K562 (cell line): ENCODE measurements at regions not wholly inside any gene's neighbourhood (a gene's known extent, or its start where the extent isn't known, plus 50 kb on each side); places are given as distances from the start of the nearest gene placed in this dataset.

ENCODE experiments used
- ATAC-seq: fragments of 200-7000 bp; cut with Tn5 transposase; 3 replicates; pipeline ENCODE4 v1.9.1; 2020; ENCODE audit warnings: moderate library complexity
- BruUV-seq: library from RNA; stranded (reverse); fragments of 400-500 nt; replicated peaks from 2 replicates; lab custom pipeline; 2021; lab: Mats Ljungman, UMichigan
- CTCF ChIA-PET: fragments of 300-600 bp; formaldehyde crosslinking; extraction: SDS; loops from one replicate; lab custom pipeline; 2021; ENCODE audit warnings: low intra/inter-chr PET ratio; lab: Yijun Ruan, JAX
- POLR2A ChIA-PET: fragments of 300-600, 350-650 bp; sonication (Branson Sonifier 250); formaldehyde crosslinking; extraction: SDS; loops from one replicate; lab custom pipeline; 2021; ENCODE audit warnings: antibody characterized with exemption, inconsistent platforms; lab: Yijun Ruan, JAX
- DNase-seq, 4 experiments: peaks; one replicate each; pipeline versions ENCODE4 v3.0.0 to v3.0.0-alpha.2; 2011 to 2018; ENCODE audit warnings: low spot score in 3 of 4, mixed read lengths in 3 of 4; ENCODE audit errors: extremely low read depth in 1 of 4
- FAIRE-seq: peaks from 2 replicates; lab custom pipeline; 2011; peaks lifted over from hg19 to GRCh38; lab: Jason Lieb, UNC
- H2AFZ ChIP-seq: 2 replicates; pipeline ENCODE4 v1.6.0; 2011; ENCODE audit warnings: low read depth, low read length, control low read depth, inconsistent platforms
- H3K27ac ChIP-seq: fragments of 200-600 bp; 3 replicates; pipeline ENCODE4 v1.8.0; 2011; ENCODE audit warnings: low read depth, mild to moderate bottlenecking, control low read depth, inconsistent platforms, low read length, moderate library complexity, mixed read lengths; ENCODE audit errors: extremely low read depth
- H3K27me3 ChIP-seq, 2 experiments: fragments of 300-600 bp in 1 of 2; 2 replicates in 1 of 2; 3 replicates in 1 of 2; pipeline versions ENCODE4 v1.6.0 to v1.8.0; 2011; ENCODE audit warnings: inconsistent platforms in 2 of 2, low read length in 2 of 2, mild to moderate bottlenecking in 1 of 2, mixed read lengths in 1 of 2, moderate library complexity in 1 of 2; ENCODE audit not compliant: control insufficient read depth in 2 of 2, insufficient read depth in 2 of 2
- H3K36me3 ChIP-seq: fragments of 300-600 bp; 3 replicates; pipeline ENCODE4 v1.8.0; 2011; ENCODE audit warnings: mild to moderate bottlenecking, low read length, inconsistent platforms; ENCODE audit not compliant: control insufficient read depth, insufficient read depth
- H3K4me1 ChIP-seq, 2 experiments: fragments of 200-600 bp in 1 of 2; replicated peaks in 1 of 2; 2 replicates in 1 of 2; 3 replicates in 1 of 2; pipeline versions ENCODE4 v1.5.1 to v1.8.0; 2011; ENCODE audit warnings: inconsistent platforms in 2 of 2, low read length in 2 of 2, mild to moderate bottlenecking in 1 of 2, mixed read lengths in 1 of 2, moderate library complexity in 1 of 2; ENCODE audit not compliant: control insufficient read depth in 2 of 2, insufficient read depth in 2 of 2
- H3K4me2 ChIP-seq: 2 replicates; pipeline ENCODE4 v1.6.1; 2011; ENCODE audit warnings: low read length, control low read depth, inconsistent platforms, mixed read lengths; ENCODE audit not compliant: insufficient read depth
- H3K4me3 ChIP-seq: fragments of 200-600 bp; sonication (generic), shearing (Covaris generic); 2 replicates; pipeline ENCODE4 v1.5.1; 2016; ENCODE audit warnings: control low read depth, inconsistent platforms
- H3K79me2 ChIP-seq: fragments of 200-600 bp; 3 replicates; pipeline ENCODE4 v1.8.0; 2011; ENCODE audit warnings: low read length, inconsistent platforms; ENCODE audit not compliant: control insufficient read depth, insufficient read depth
- H3K9ac ChIP-seq, 2 experiments: 2 replicates each; pipeline versions ENCODE4 v1.6.0 to v1.6.1; 2011; ENCODE audit warnings: low read depth in 2 of 2, low read length in 2 of 2, control low read depth in 1 of 2, inconsistent platforms in 1 of 2, mild to moderate bottlenecking in 1 of 2, mixed read lengths in 1 of 2; ENCODE audit not compliant: insufficient read depth in 1 of 2
- H3K9me1 ChIP-seq: one replicate; pipeline ENCODE4 v1.6.0; 2011; ENCODE audit warnings: inconsistent platforms, mild to moderate bottlenecking, low read length, moderate library complexity; ENCODE audit not compliant: control insufficient read depth, insufficient read depth
- H3K9me3 ChIP-seq: replicated peaks from 2 replicates; pipeline ENCODE4 v1.5.1; 2011; ENCODE audit warnings: low read depth, low read length, inconsistent platforms; ENCODE audit not compliant: control insufficient read depth, insufficient read depth
- H4K20me1 ChIP-seq: replicated peaks from 2 replicates; pipeline ENCODE4 v1.6.1; 2011; ENCODE audit warnings: low read length, inconsistent platforms, mixed read lengths; ENCODE audit not compliant: control insufficient read depth, insufficient read depth
- EHMT2 ChIP-seq: fragments of 450-650 bp; IDR thresholded peaks from 2 replicates; pipeline ENCODE4 v1.6.1; 2018; ENCODE audit warnings: antibody characterized with exemption
- HCFC1 ChIP-seq: IDR thresholded peaks from 2 replicates; pipeline ENCODE4 v1.6.1; 2012; ENCODE audit warnings: low read depth, low read length, improper control_type of control experiment
- HDAC2 ChIP-seq: fragments of 450-650 bp; IDR thresholded peaks from 2 replicates; pipeline ENCODE4 v1.6.1; 2016; ENCODE audit warnings: mild to moderate bottlenecking
- LARP7 ChIP-seq: fragments of 450-650 bp; IDR thresholded peaks from 2 replicates; pipeline ENCODE4 v1.6.1; 2016
- NEUROD1 ChIP-seq: fragments of 150-350 bp; IDR thresholded peaks from 2 replicates; pipeline ENCODE4 v1.6.1; 2014; ENCODE audit warnings: borderline replicate concordance, low read length, low read depth; ENCODE audit not compliant: partially characterized antibody
- NR3C1 ChIP-seq: sonication (generic); formaldehyde crosslinking; IDR thresholded peaks from 2 replicates; pipeline ENCODE4 v1.8.1; 2022; ENCODE audit warnings: missing genetic modification reagents
- PHB ChIP-seq: fragments of 250-450 bp; sonication (Bioruptor Pico); IDR thresholded peaks from 2 replicates; pipeline ENCODE4 v1.5.0; 2021
- PHF8 ChIP-seq: fragments of 200-600 bp; sonication (generic); IDR thresholded peaks from 2 replicates; pipeline ENCODE4 v1.6.1; 2012; ENCODE audit warnings: mixed run types, mild to moderate bottlenecking, inconsistent platforms, low read length, moderate library complexity, borderline replicate concordance
- PRMT5 ChIP-seq: sonication (generic); formaldehyde crosslinking; IDR thresholded peaks from 2 replicates; pipeline ENCODE4 v1.5.0; 2020; ENCODE audit warnings: missing genetic modification reagents
- RBM14 ChIP-seq: fragments of 200-400 bp; formaldehyde crosslinking; IDR thresholded peaks from 2 replicates; pipeline ENCODE4 v1.6.1; 2018; ENCODE audit warnings: low read depth, mild to moderate bottlenecking, low read length, moderate library complexity, borderline replicate concordance; ENCODE audit not compliant: insufficient read depth
- SMARCA5 ChIP-seq: fragments of 450-650 bp; IDR thresholded peaks from 2 replicates; pipeline ENCODE4 v1.6.1; 2016
- SRSF7 ChIP-seq: fragments of 200-400 bp; formaldehyde crosslinking; optimal IDR thresholded peaks from 2 replicates; pipeline ENCODE3; 2017; ENCODE audit warnings: mild to moderate bottlenecking, low read depth, low read length
- TEAD1 ChIP-seq, 2 experiments: fragments of 450-650 bp in 1 of 2; sonication (generic) in 1 of 2; formaldehyde crosslinking; IDR thresholded peaks; 2 replicates each; pipeline versions ENCODE4 v1.4.0 to v1.8.0; 2020 to 2022; ENCODE audit warnings: mild to moderate bottlenecking in 2 of 2, missing genetic modification reagents in 1 of 2
- ZC3H11A ChIP-seq: IDR thresholded peaks from 2 replicates; pipeline ENCODE4 v1.6.1; 2012; ENCODE audit warnings: low read depth, low read length, improper control_type of control experiment
- ZNF311 ChIP-seq: fragments of 250-450 bp; sonication (Bioruptor Pico); IDR thresholded peaks from 2 replicates; pipeline ENCODE4 v1.4.0; 2020; ENCODE audit warnings: mild to moderate bottlenecking, moderate library complexity
- ZNF583 ChIP-seq: fragments of 250-450 bp; sonication (Bioruptor Pico); IDR thresholded peaks from 2 replicates; pipeline ENCODE4 v1.4.0; 2020
- ZNF589 ChIP-seq: fragments of 200-800 bp; sonication (Bioruptor generic); IDR thresholded peaks from 2 replicates; pipeline ENCODE4 v1.6.1; 2016; ENCODE audit warnings: low read depth, missing genetic modification characterization, missing compliant biosample characterization
- WGBS: fragments of 100-300 bp; shearing (Covaris generic); methylation state at CpG from one replicate; pipeline ENCODE4 v1.1.6; 2016; ENCODE audit warnings: low coverage, mixed read lengths; ENCODE audit not compliant: insufficient coverage; ENCODE audit errors: missing lambda C conversion rate; 5-methylcytosine and 5-hydroxymethylcytosine counted together
- in situ Hi-C: fragments of 300-500 bp; cut with MboI; formaldehyde crosslinking; loops from 4 replicates; pipeline ENCODE4 v1.15.0; 2018; ENCODE audit warnings: inconsistent platforms, mixed read lengths
- intact Hi-C: fragments of 100-400 bp; cut with micrococcal nuclease; formaldehyde crosslinking; loops from 2 replicates; pipeline ENCODE4 v1.14.2; 2022
- TF ChIP-seq, protein P1 (sequence below): fragments of 150-350 bp; conservative IDR thresholded peaks from 2 replicates; pipeline ENCODE4 v1.6.1; 2014; ENCODE audit warnings: low read length
- TF ChIP-seq, protein P2 (sequence below): fragments of 450-650 bp; formaldehyde crosslinking; IDR thresholded peaks from 2 replicates; pipeline ENCODE4 v1.4.0; 2020; ENCODE audit warnings: mild to moderate bottlenecking, moderate library complexity

DNA sequence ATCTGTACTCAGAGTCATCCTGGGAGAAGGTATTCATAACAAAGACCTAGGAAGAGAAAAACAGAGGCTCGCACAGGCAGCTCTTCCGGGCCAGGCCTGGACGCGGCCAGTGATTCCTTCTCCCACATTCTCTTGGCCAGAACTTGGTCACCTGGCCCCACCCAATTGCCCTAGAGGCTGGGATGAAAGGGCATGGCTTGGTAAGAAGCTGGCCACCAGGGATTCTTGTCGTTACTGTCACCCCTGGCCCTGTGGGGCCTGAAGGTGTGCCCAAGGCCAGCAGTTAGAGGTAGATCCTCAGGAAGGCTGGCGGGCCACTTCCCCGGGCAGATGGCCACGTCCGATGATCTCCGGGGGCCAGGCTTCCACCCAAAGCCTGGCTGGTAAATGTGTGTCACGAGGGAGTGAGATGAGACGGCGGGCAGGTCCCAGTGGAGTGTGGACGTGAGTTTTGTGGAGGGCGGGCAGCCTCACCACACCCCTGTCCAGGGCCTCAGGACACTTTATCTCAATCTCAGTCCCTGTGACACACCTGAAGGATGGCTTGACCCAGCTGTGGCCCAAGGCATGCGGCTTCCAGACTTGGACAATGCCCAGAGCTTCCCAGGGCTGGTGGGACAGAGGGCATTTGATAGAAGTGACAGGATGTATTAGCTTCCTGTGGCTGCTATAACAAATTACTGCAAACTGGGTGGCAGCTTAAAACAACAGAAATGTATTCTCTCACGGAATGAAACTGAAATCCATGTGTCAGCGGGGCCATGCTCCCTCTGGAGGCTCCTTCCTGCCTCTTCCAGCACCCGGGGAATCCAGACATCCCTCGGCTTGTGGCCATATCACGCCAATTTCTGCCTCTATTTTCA is 66.3 kb upstream of the GSE1 start (continued):
- TF ChIP-seq, protein P1, sequence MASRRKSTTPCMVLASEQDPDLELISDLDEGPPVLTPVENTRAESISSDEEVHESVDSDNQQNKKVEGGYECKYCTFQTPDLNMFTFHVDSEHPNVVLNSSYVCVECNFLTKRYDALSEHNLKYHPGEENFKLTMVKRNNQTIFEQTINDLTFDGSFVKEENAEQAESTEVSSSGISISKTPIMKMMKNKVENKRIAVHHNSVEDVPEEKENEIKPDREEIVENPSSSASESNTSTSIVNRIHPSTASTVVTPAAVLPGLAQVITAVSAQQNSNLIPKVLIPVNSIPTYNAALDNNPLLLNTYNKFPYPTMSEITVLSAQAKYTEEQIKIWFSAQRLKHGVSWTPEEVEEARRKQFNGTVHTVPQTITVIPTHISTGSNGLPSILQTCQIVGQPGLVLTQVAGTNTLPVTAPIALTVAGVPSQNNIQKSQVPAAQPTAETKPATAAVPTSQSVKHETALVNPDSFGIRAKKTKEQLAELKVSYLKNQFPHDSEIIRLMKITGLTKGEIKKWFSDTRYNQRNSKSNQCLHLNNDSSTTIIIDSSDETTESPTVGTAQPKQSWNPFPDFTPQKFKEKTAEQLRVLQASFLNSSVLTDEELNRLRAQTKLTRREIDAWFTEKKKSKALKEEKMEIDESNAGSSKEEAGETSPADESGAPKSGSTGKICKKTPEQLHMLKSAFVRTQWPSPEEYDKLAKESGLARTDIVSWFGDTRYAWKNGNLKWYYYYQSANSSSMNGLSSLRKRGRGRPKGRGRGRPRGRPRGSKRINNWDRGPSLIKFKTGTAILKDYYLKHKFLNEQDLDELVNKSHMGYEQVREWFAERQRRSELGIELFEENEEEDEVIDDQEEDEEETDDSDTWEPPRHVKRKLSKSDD: no peak

GRCh38 chr16:85548375-85548774 is 64.7 kb upstream of the GSE1 start:
- peaks cover 30 to 62% of the 10 kb centered on the region in 2 experiments for H3K4me1 ChIP-seq
- intact Hi-C loops: no loop called here
- no peaks in the 10 kb centered on the region for H4K20me1 ChIP-seq
- H3K79me2 ChIP-seq: peaks cover 61% of the 10 kb centered on the region
- H3K27ac ChIP-seq: no peak overlapping the region
- H3K4me2 ChIP-seq: no peak overlapping the region
- H3K9me3 ChIP-seq: no peaks in the 10 kb centered on the region
- WGBS: 85% methylated on average over 9 of the region's 9 CpGs
- no peak overlapping the region for H2AFZ ChIP-seq
- H3K9me1 ChIP-seq: no peaks in the 10 kb centered on the region
- peaks cover 9% of the 10 kb centered on the region; the same call in 2 of the 3 replicates for H3K36me3 ChIP-seq
- ATAC-seq (no peak), FAIRE-seq (no peak), DNase-seq (no peak)
- H3K27me3 ChIP-seq: no peaks in the 10 kb centered on the region
- H3K4me3 ChIP-seq: no peak overlapping the region
- no peak overlapping the region for H3K9ac ChIP-seq
- in situ Hi-C loops: no loop called here
- POLR2A ChIA-PET: interaction anchor here (7.3 kb wide), 1 partner anchor 20 kb away, joined by 72 read pairs; no protein-coding TSS in a partner anchor
- no TSS peak for BruUV-seq
- CTCF ChIA-PET: no interaction called here
- TF ChIP-seq RBM14: no peak
- no peak for TF ChIP-seq ZNF311 (CRISPR knock-in tag)
- TF ChIP-seq HDAC2: peak; percentile 33; the same call in 1 of the 2 replicates
- no peak for TF ChIP-seq ZC3H11A
- peak; percentile 70 for TF ChIP-seq SMARCA5
- no peak for TF ChIP-seq NEUROD1
- TF ChIP-seq TEAD1 (CRISPR knock-in tag; IDR thresholded peaks at IDR 0.05): no peak
- no peak for TF ChIP-seq LARP7
- no peak for TF ChIP-seq NR3C1 (CRISPR knock-in tag)
- no peak for TF ChIP-seq ZNF589 (CRISPR knock-in tag)
- TF ChIP-seq, protein P2, sequence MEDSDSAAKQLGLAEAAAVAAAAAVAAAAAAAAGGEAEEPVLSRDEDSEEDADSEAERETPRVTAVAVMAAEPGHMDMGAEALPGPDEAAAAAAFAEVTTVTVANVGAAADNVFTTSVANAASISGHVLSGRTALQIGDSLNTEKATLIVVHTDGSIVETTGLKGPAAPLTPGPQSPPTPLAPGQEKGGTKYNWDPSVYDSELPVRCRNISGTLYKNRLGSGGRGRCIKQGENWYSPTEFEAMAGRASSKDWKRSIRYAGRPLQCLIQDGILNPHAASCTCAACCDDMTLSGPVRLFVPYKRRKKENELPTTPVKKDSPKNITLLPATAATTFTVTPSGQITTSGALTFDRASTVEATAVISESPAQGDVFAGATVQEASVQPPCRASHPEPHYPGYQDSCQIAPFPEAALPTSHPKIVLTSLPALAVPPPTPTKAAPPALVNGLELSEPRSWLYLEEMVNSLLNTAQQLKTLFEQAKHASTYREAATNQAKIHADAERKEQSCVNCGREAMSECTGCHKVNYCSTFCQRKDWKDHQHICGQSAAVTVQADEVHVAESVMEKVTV (CRISPR knock-in tag): no peak
- TF ChIP-seq PHB: no peak
- TF ChIP-seq PRMT5 (CRISPR knock-in tag): no peak
- no peak for TF ChIP-seq SRSF7
- TF ChIP-seq HCFC1: no peak
- 0 out of 2 replicates have a peak, but pooled peaks have one; percentile 12 for TF ChIP-seq EHMT2
- TF ChIP-seq PHF8: no peak
- TF ChIP-seq ZNF583 (CRISPR knock-in tag): no peak
